H9 (cell line): ENCODE measurements at regions not wholly inside any gene's neighbourhood (a gene's known extent, or its start where the extent isn't known, plus 50 kb on each side); places are given as distances from the start of the nearest gene placed in this dataset.

Experiments
- DNase-seq: peaks from one replicate; pipeline ENCODE4 v3.0.0-alpha.2; 2017
- H2AFZ ChIP-seq: one replicate; pipeline ENCODE4 v1.6.1; 2013; ENCODE audit warnings: mild to moderate bottlenecking, low read length, control low read depth, moderate library complexity
- H2AK5ac ChIP-seq: 2 replicates; pipeline ENCODE4 v1.6.1; 2013; ENCODE audit warnings: low read length, control low read depth, mixed read lengths; ENCODE audit not compliant: insufficient read length
- H2BK120ac ChIP-seq: one replicate; pipeline ENCODE4 v1.6.1; 2013; ENCODE audit warnings: low read depth, mild to moderate bottlenecking, low read length, control low read depth, inconsistent platforms; ENCODE audit not compliant: poor library complexity, severe bottlenecking
- H2BK12ac ChIP-seq: 2 replicates; pipeline ENCODE4 v1.6.1; 2013; ENCODE audit warnings: low read length, control low read depth, mixed read lengths, low read depth; ENCODE audit not compliant: insufficient read length
- H2BK15ac ChIP-seq: 2 replicates; pipeline ENCODE4 v1.6.1; 2013; ENCODE audit warnings: low read depth, low read length, control low read depth
- H2BK20ac ChIP-seq: one replicate; pipeline ENCODE4 v1.6.1; 2013; ENCODE audit warnings: low read depth, mild to moderate bottlenecking, low read length, control low read depth, inconsistent platforms; ENCODE audit not compliant: poor library complexity, severe bottlenecking
- H2BK5ac ChIP-seq: 2 replicates; pipeline ENCODE4 v1.6.1; 2013; ENCODE audit warnings: low read length, control low read depth, mixed read lengths; ENCODE audit not compliant: insufficient read length
- H3K14ac ChIP-seq: 2 replicates; pipeline ENCODE4 v1.6.1; 2013; ENCODE audit warnings: low read length, control low read depth; ENCODE audit not compliant: insufficient read depth
- H3K18ac ChIP-seq: 2 replicates; pipeline ENCODE4 v1.6.1; 2013; ENCODE audit warnings: low read depth, mild to moderate bottlenecking, mixed read lengths, low read length, control low read depth; ENCODE audit not compliant: insufficient read length
- H3K23ac ChIP-seq: 2 replicates; pipeline ENCODE4 v1.6.1; 2013; ENCODE audit warnings: low read length, control low read depth, mixed read lengths, low read depth; ENCODE audit not compliant: insufficient read length
- H3K23me2 ChIP-seq: 2 replicates; pipeline ENCODE4 v1.6.1; 2013; ENCODE audit warnings: low read depth, mild to moderate bottlenecking, mixed read lengths, low read length, control low read depth; ENCODE audit not compliant: insufficient read length, poor library complexity, severe bottlenecking
- H3K27ac ChIP-seq: 2 replicates; pipeline ENCODE4 v1.5.1; 2013; ENCODE audit warnings: low read length, control low read depth, mixed read lengths, low read depth; ENCODE audit not compliant: insufficient read length
- H3K27me3 ChIP-seq: 2 replicates; pipeline ENCODE4 v1.6.1; 2013; ENCODE audit warnings: low read length, control low read depth, inconsistent platforms; ENCODE audit not compliant: insufficient read depth
- H3K4ac ChIP-seq: 2 replicates; pipeline ENCODE4 v1.6.1; 2013; ENCODE audit warnings: low read depth, mild to moderate bottlenecking, control low read depth, inconsistent platforms, low read length, moderate library complexity
- H3K4me1 ChIP-seq: 2 replicates; pipeline ENCODE4 v1.6.1; 2013; ENCODE audit warnings: low read length, control low read depth, inconsistent platforms; ENCODE audit not compliant: insufficient read depth
- H3K4me2 ChIP-seq: 2 replicates; pipeline ENCODE4 v1.6.1; 2013; ENCODE audit warnings: low read length, control low read depth, mixed read lengths; ENCODE audit not compliant: insufficient read length, insufficient read depth
- H3K56ac ChIP-seq: 2 replicates; pipeline ENCODE4 v1.6.1; 2013; ENCODE audit warnings: low read depth, mild to moderate bottlenecking, mixed read lengths, low read length, control low read depth; ENCODE audit not compliant: insufficient read length
- H3K79me1 ChIP-seq: 2 replicates; pipeline ENCODE4 v1.6.1; 2013; ENCODE audit warnings: low read depth, mild to moderate bottlenecking, moderate library complexity, low read length, control low read depth, inconsistent platforms; ENCODE audit not compliant: insufficient read depth, poor library complexity, severe bottlenecking
- H3K79me2 ChIP-seq: 2 replicates; pipeline ENCODE4 v1.6.1; 2013; ENCODE audit warnings: low read length, control low read depth, inconsistent platforms; ENCODE audit not compliant: insufficient read depth
- H3K9ac ChIP-seq: 2 replicates; pipeline ENCODE4 v1.6.1; 2013; ENCODE audit warnings: low read length, control low read depth, mixed read lengths; ENCODE audit not compliant: insufficient read length; ENCODE audit errors: extremely low read depth
- H3K9me3 ChIP-seq: one replicate; pipeline ENCODE4 v1.6.1; 2013; ENCODE audit warnings: low read depth, low read length, inconsistent platforms; ENCODE audit not compliant: control insufficient read depth
- H3T11ph ChIP-seq: one replicate; pipeline ENCODE4 v1.6.1; 2013; ENCODE audit warnings: mild to moderate bottlenecking, low read length, control low read depth, inconsistent platforms
- H4K20me1 ChIP-seq: one replicate; pipeline ENCODE4 v1.6.1; 2013; ENCODE audit not compliant: control insufficient read depth, insufficient read length, insufficient read depth
- H4K5ac ChIP-seq: 2 replicates; pipeline ENCODE4 v1.6.1; 2013; ENCODE audit warnings: low read depth, mild to moderate bottlenecking, mixed read lengths, low read length, control low read depth; ENCODE audit not compliant: insufficient read length
- H4K8ac ChIP-seq: replicated peaks from 2 replicates; pipeline ENCODE4 v1.6.1; 2013; ENCODE audit warnings: low read length, control low read depth, mixed read lengths, low read depth; ENCODE audit not compliant: insufficient read length
- H4K91ac ChIP-seq: 2 replicates; pipeline ENCODE4 v1.6.1; 2013; ENCODE audit warnings: low read depth, mild to moderate bottlenecking, moderate library complexity, mixed read lengths, low read length, control low read depth; ENCODE audit not compliant: insufficient read length
- H3K27ac Mint-ChIP-seq, 3 experiments: 2 replicates in 2 of 3; 3 replicates in 1 of 3; pipeline ENCODE4 v1.8.0; 2020 to 2021; ENCODE audit warnings: mixed read lengths in 3 of 3, mild to moderate bottlenecking in 1 of 3, moderate library complexity in 1 of 3
- H3K27me3 Mint-ChIP-seq: 2 replicates; pipeline ENCODE4 v1.8.0; 2021; ENCODE audit warnings: low read depth, mild to moderate bottlenecking, moderate library complexity, mixed read lengths
- H3K36me3 Mint-ChIP-seq, 3 experiments: 2 replicates in 2 of 3; 3 replicates in 1 of 3; pipeline ENCODE4 v1.8.0; 2020 to 2021; ENCODE audit warnings: low read depth in 3 of 3, mixed read lengths in 3 of 3; ENCODE audit not compliant: insufficient read depth in 1 of 3
- H3K4me1 Mint-ChIP-seq, 2 experiments: 2 replicates each; pipeline ENCODE4 v1.8.0; 2020; ENCODE audit warnings: mixed read lengths in 2 of 2
- H3K4me3 Mint-ChIP-seq, 2 experiments: 2 replicates in 1 of 2; 3 replicates in 1 of 2; pipeline ENCODE4 v1.8.0; 2020 to 2021; ENCODE audit warnings: mild to moderate bottlenecking in 2 of 2, mixed read lengths in 2 of 2, moderate library complexity in 1 of 2
- H3K9me3 Mint-ChIP-seq, 2 experiments: 2 replicates in 1 of 2; 3 replicates in 1 of 2; pipeline ENCODE4 v1.8.0; 2020; ENCODE audit warnings: mild to moderate bottlenecking in 2 of 2, mixed read lengths in 2 of 2, moderate library complexity in 1 of 2
- CTCF ChIP-seq: fragments of 200-600 bp; sonication (generic); conservative IDR thresholded peaks from 3 replicates; pipeline ENCODE4 v1.8.0; 2021; ENCODE audit warnings: antibody characterized with exemption, mild to moderate bottlenecking
- WGBS: extraction: QIAGEN DNeasy Blood & Tissue Kit; methylation state at CpG from one replicate; pipeline ENCODE4 v1.1.7; 2013; ENCODE audit warnings: missing lambda C conversion rate, low lambda C conversion rate, mixed read lengths; ENCODE audit not compliant: insufficient read length; ENCODE audit errors: extremely low coverage; 5-methylcytosine and 5-hydroxymethylcytosine counted together

- H3K4me2 ChIP-seq = no peak overlapping the region
- no peak overlapping the region for H2BK12ac ChIP-seq
- H3K9me3 Mint-ChIP-seq = peaks cover 0 to 2% of the 10 kb centered on the region in 2 experiments; a peak in 2 of 5 replicates
- no peak overlapping the region for H3K27ac Mint-ChIP-seq
- no peak overlapping the region for H3T11ph ChIP-seq
- no peaks in the 10 kb centered on the region for H3K79me1 ChIP-seq
- no peak overlapping the region for H3K23ac ChIP-seq
- no peak overlapping the region for H2BK120ac ChIP-seq
- no peaks in the 10 kb centered on the region for H3K23me2 ChIP-seq
- H3K56ac ChIP-seq = no peak overlapping the region
- peaks cover 0 to 2% (median 0%) of the 10 kb centered on the region in 3 experiments; a peak in 2 of 7 replicates for H3K36me3 Mint-ChIP-seq
- H3K4ac ChIP-seq = no peak overlapping the region
- H3K9ac ChIP-seq = no peak overlapping the region
- no peak overlapping the region for H4K8ac ChIP-seq
- H3K27ac ChIP-seq = no peak overlapping the region
- H3K9me3 ChIP-seq = no peaks in the 10 kb centered on the region
- H2AFZ ChIP-seq = no peak overlapping the region
- no peak overlapping the region for H3K4me3 Mint-ChIP-seq
- no peak overlapping the region for H2BK20ac ChIP-seq
- TF ChIP-seq CTCF = no peak
- DNase-seq = no peak
- H3K79me2 ChIP-seq = no peaks in the 10 kb centered on the region
- H3K18ac ChIP-seq = no peak overlapping the region
- H3K27me3 Mint-ChIP-seq = no peaks in the 10 kb centered on the region
- H4K91ac ChIP-seq = no peak overlapping the region
- H4K5ac ChIP-seq = no peak overlapping the region
- no peaks in the 10 kb centered on the region for H3K27me3 ChIP-seq
- H3K4me1 ChIP-seq = no peaks in the 10 kb centered on the region
- H2AK5ac ChIP-seq = no peak overlapping the region
- no CpG with 5 or more reads among the region's 5 CpGs for WGBS
- no peak overlapping the region for H3K14ac ChIP-seq
- H4K20me1 ChIP-seq = no peaks in the 10 kb centered on the region
- no peak overlapping the region for H2BK15ac ChIP-seq
- peaks cover 13% of the 10 kb centered on the region in 2 experiments for H3K4me1 Mint-ChIP-seq
- H2BK5ac ChIP-seq = no peak overlapping the region
Measured at GRCh38 chr2:129176375-129176774, 803.1 kb upstream of the RAB6C start.
